GM06990 (cell line): ENCODE measurements at regions not wholly inside any gene's neighbourhood (a gene's known extent, or its start where the extent isn't known, plus 50 kb on each side); places are given as distances from the start of the nearest gene placed in this dataset.
"Not testable (repeated sequence)": the region's sequence is repeated elsewhere in the genome, so short reads cannot be mapped to it uniquely, and the experiment has no call there.

ENCODE experiments used
- DNase-seq: peaks from one replicate; pipeline ENCODE4 v3.0.0-alpha.2; 2011; ENCODE audit not compliant: insufficient read length; ENCODE audit errors: extremely low read depth
- H3K27me3 ChIP-seq: replicated peaks from 2 replicates; pipeline ENCODE4 v1.6.0; 2011; ENCODE audit warnings: low read length; ENCODE audit not compliant: control insufficient read depth, insufficient read depth
- H3K36me3 ChIP-seq: 2 replicates; pipeline ENCODE4 v1.5.1; 2011; ENCODE audit warnings: low read length; ENCODE audit not compliant: control insufficient read depth, insufficient read depth
- H3K4me3 ChIP-seq: replicated peaks from 2 replicates; pipeline ENCODE4 v1.5.1; 2011; ENCODE audit warnings: low read depth, mild to moderate bottlenecking, control low read depth, low read length
- CTCF ChIP-seq: IDR thresholded peaks from 2 replicates; pipeline ENCODE4 v1.5.1; 2011; ENCODE audit warnings: low read length, control low read depth, mild to moderate bottlenecking, inconsistent platforms; ENCODE audit not compliant: insufficient read depth, poor library complexity, severe bottlenecking

GRCh38 chr1:88609051-88609450 is 75.0 kb upstream of the PKN2 start:
- no peak for TF ChIP-seq CTCF
- no peak for DNase-seq
- Histone ChIP-seq H3K36me3 (no peaks in the 10 kb centered on the region), H3K27me3 (no peaks in the 10 kb centered on the region), H3K4me3 (no peak overlapping the region)

- no peak for DNase-seq
- H3K4me3 ChIP-seq: no peak overlapping the region
- H3K36me3 ChIP-seq: no peaks in the 10 kb centered on the region
- no peak for TF ChIP-seq CTCF
- no peaks in the 10 kb centered on the region for H3K27me3 ChIP-seq
These were observed 73.4 kb upstream of the PKN2 start for GRCh38 chr1:88610687-88611086.

- no peak for DNase-seq
These were observed 71.8 kb upstream of the PKN2 start for GRCh38 chr1:88612292-88612691.

GRCh38 chr1:88612773-88613172 is 71.3 kb upstream of the PKN2 start:
- no peak overlapping the region for H3K4me3 ChIP-seq
- H3K36me3 ChIP-seq: no peaks in the 10 kb centered on the region

More at GRCh38 chr1:88612292-88612691, 71.8 kb upstream of the PKN2 start:
- H3K36me3 ChIP-seq: no peaks in the 10 kb centered on the region
- TF ChIP-seq CTCF: no peak
- H3K4me3 ChIP-seq: no peak overlapping the region
- no peaks in the 10 kb centered on the region for H3K27me3 ChIP-seq

GRCh38 chr1:88618331-88618730 is 65.7 kb upstream of the PKN2 start:
- Histone ChIP-seq H3K4me3 (no peak overlapping the region), H3K36me3 (no peaks in the 10 kb centered on the region), H3K27me3 (no peaks in the 10 kb centered on the region)
- no peak for DNase-seq
- TF ChIP-seq CTCF: no peak

More at GRCh38 chr1:88612773-88613172, 71.3 kb upstream of the PKN2 start:
- TF ChIP-seq CTCF: no peak
- no peak for DNase-seq
- no peaks in the 10 kb centered on the region for H3K27me3 ChIP-seq

- H3K4me3 ChIP-seq, H3K27me3 ChIP-seq, H3K36me3 ChIP-seq, DNase-seq: not testable (repeated sequence)
These were observed 61.0 kb upstream of the PKN2 start for GRCh38 chr1:88623101-88623500.
